CD4-positive, alpha-beta T cell treated with Interleukin-2 at 100 ng/mL for 4 hours (primary cell): ENCODE measurements at regions not wholly inside any gene's neighbourhood (a gene's known extent, or its start where the extent isn't known, plus 50 kb on each side); places are given as distances from the start of the nearest gene placed in this dataset.

Experiments
- DNase-seq: peaks from one replicate; pipeline ENCODE4 v3.0.0-alpha.2; 2020; ENCODE audit warnings: low spot score

- no peak for DNase-seq
Observed at GRCh38 chr6:105573556-105573955, 170.7 kb upstream of the PREP start.

GRCh38 chr6:105573138-105573537 is 170.3 kb upstream of the PREP start:
- no peak for DNase-seq

- DNase-seq, result no peak
Observed at GRCh38 chr6:105570416-105570815, 167.5 kb upstream of the PREP start.

- DNase-seq, result no peak
Observed at GRCh38 chr6:105569706-105570105, 166.8 kb upstream of the PREP start.

- no peak for DNase-seq
Observed at GRCh38 chr6:105568751-105569150, 165.9 kb upstream of the PREP start.

GRCh38 chr6:105568142-105568541 is 165.3 kb upstream of the PREP start:
- DNase-seq, result no peak

- DNase-seq, result no peak
Observed at GRCh38 chr6:105567140-105567539, 164.3 kb upstream of the PREP start.

GRCh38 chr6:105566503-105566902 is 163.6 kb upstream of the PREP start:
- DNase-seq, result no peak

GRCh38 chr6:105564121-105564902 is 161.4 kb upstream of the PREP start:
- DNase-seq, result no peak

GRCh38 chr6:105562027-105562426 is 159.1 kb upstream of the PREP start:
- DNase-seq, result no peak

GRCh38 chr6:105561486-105561885 is 158.6 kb upstream of the PREP start:
- no peak for DNase-seq

- no peak for DNase-seq
Observed at GRCh38 chr6:105560611-105561066, 157.8 kb upstream of the PREP start.

- DNase-seq, result no peak
Observed at GRCh38 chr6:105557291-105557690, 154.4 kb upstream of the PREP start.

GRCh38 chr6:105553171-105553570 is 150.3 kb upstream of the PREP start:
- DNase-seq, result no peak

GRCh38 chr6:105550955-105551620 is 148.2 kb upstream of the PREP start:
- no peak for DNase-seq

- DNase-seq, result no peak
Observed at GRCh38 chr6:105546754-105547153, 143.9 kb upstream of the PREP start.

- no peak for DNase-seq
Observed at GRCh38 chr6:105545947-105546731, 143.3 kb upstream of the PREP start.

- no peak for DNase-seq
Observed at GRCh38 chr6:105545228-105545920, 142.5 kb upstream of the PREP start.

- DNase-seq, result no peak
Observed at GRCh38 chr6:105539911-105540310, 137.0 kb upstream of the PREP start.

- DNase-seq, result no peak
Observed at GRCh38 chr6:105537981-105538578, 135.2 kb upstream of the PREP start.

- no peak for DNase-seq
Observed at GRCh38 chr6:105536961-105537360, 134.1 kb upstream of the PREP start.

- no peak for DNase-seq
Observed at GRCh38 chr6:105533301-105533700, 130.4 kb upstream of the PREP start.
